ENCODE measurements at regions not wholly inside any gene's neighbourhood (a gene's known extent, or its start where the extent isn't known, plus 50 kb on each side); places are given as distances from the start of the nearest gene placed in this dataset.

GRCh38 chr10:112095731-112096130, 87.8 kb downstream of the GPAM start (continued):
- TF ChIP-seq ATOH8 (CRISPR knock-in tag; IDR thresholded peaks at IDR 0.05; ENCODE audit: low read depth), result no peak

- DNase-seq (ENCODE audit: low read depth in 1 of 2, low spot score in 1 of 2), result no peak
- H3K4me3 ChIP-seq, result no peak overlapping the region
- ChIA-PET CTCF (interaction anchor here (1.2 kb wide), 1 partner anchor 215 kb away, joined by 3 read pairs; no protein-coding TSS in a partner anchor), POLR2A (no interaction called here)
- H3K4me1 ChIP-seq, result no peaks in the 10 kb centered on the region
- no peak for TF ChIP-seq FOSL2 (IDR thresholded peaks at IDR 0.05)
- TF ChIP-seq FOSL2 (CRISPR knock-in tag; IDR thresholded peaks at IDR 0.05), result no peak
- TF ChIP-seq SREBF2 (IDR thresholded peaks at IDR 0.05), result no peak
- no peak for TF ChIP-seq CTCF (IDR thresholded peaks at IDR 0.05)
- 2% methylated on average over 3 of the region's 3 CpGs for WGBS (ENCODE audit: missing lambda C conversion rate)
- no peak overlapping the region for H3K4me2 ChIP-seq
- H3K27ac ChIP-seq, result no peak overlapping the region
- no peak for FAIRE-seq
- no peak for ATAC-seq
- no peaks in the 10 kb centered on the region for H3K9me3 ChIP-seq
Measured at GRCh38 chr10:112098682-112099081, 84.9 kb downstream of the GPAM start.
